SK-N-SH (cell line): ENCODE measurements at regions not wholly inside any gene's neighbourhood (a gene's known extent, or its start where the extent isn't known, plus 50 kb on each side); places are given as distances from the start of the nearest gene placed in this dataset.

Experiments used
- CTCF ChIP-seq: fragments of 200-600 bp; sonication (generic); IDR thresholded peaks from 2 replicates; pipeline ENCODE4 v1.6.1; 2017; ENCODE audit warnings: antibody characterized with exemption, mild to moderate bottlenecking, moderate library complexity
- POLR2AphosphoS5 ChIP-seq: IDR thresholded peaks from 2 replicates; pipeline ENCODE4 v1.6.1; 2012; ENCODE audit warnings: low read depth, low read length

- TF ChIP-seq POLR2AphosphoS5 (no peak), CTCF (no peak)
Measured at GRCh38 chr20:19911810-19912382, 105.3 kb upstream of the NAA20 start.
